Neural progenitor cell (in vitro differentiated cells): ENCODE measurements at regions not wholly inside any gene's neighbourhood (a gene's known extent, or its start where the extent isn't known, plus 50 kb on each side); places are given as distances from the start of the nearest gene placed in this dataset.

ENCODE experiments used
- CTCF ChIP-seq: fragments of 200-600 bp; sonication (generic); IDR thresholded peaks from 2 replicates; pipeline ENCODE4 v1.5.1; 2017; ENCODE audit warnings: antibody characterized with exemption, mild to moderate bottlenecking
- EZH2 ChIP-seq: fragments of 200-600 bp; sonication (generic); IDR thresholded peaks from 2 replicates; pipeline ENCODE4 v1.6.1; 2017; ENCODE audit warnings: antibody characterized with exemption, mild to moderate bottlenecking, moderate library complexity
- EZH2phosphoT487 ChIP-seq: fragments of 200-600 bp; sonication (generic); IDR thresholded peaks from 2 replicates; pipeline ENCODE4 v1.6.1; 2017; ENCODE audit warnings: antibody characterized with exemption

GRCh38 chr1:188466539-188466938 lies 1637.8 kb downstream of the PLA2G4A start:
- TF ChIP-seq CTCF (no peak), EZH2 (no peak), EZH2phosphoT487 (no peak)
